Liver (tissue), 8 donors: ENCODE measurements at regions not wholly inside any gene's neighbourhood (a gene's known extent, or its start where the extent isn't known, plus 50 kb on each side); places are given as distances from the start of the nearest gene placed in this dataset.

Experiments
- DNase-seq: peaks from one replicate; pipeline ENCODE4 v3.0.0-alpha.2; 2017; ENCODE audit warnings: low spot score
- H3K27ac ChIP-seq, 2 donors: one replicate each; pipeline ENCODE4 v1.7.0; 2013; ENCODE audit warnings: inconsistent platforms in 2 of 2, low read length in 2 of 2, control low read depth in 1 of 2, low read depth in 1 of 2, mild to moderate bottlenecking in 1 of 2
- H3K27me3 ChIP-seq, 4 donors: one replicate each; pipeline versions ENCODE4 v1.6.1 to v1.7.0; 2013; ENCODE audit warnings: low read length in 3 of 4, inconsistent platforms in 1 of 4, mild to moderate bottlenecking in 1 of 4, moderate library complexity in 1 of 4; ENCODE audit not compliant: control insufficient read depth in 4 of 4, insufficient read depth in 4 of 4
- H3K36me3 ChIP-seq, 4 donors: one replicate each; pipeline versions ENCODE4 v1.6.1 to v1.7.0; 2013; ENCODE audit warnings: low read length in 3 of 4, mild to moderate bottlenecking in 3 of 4, low read depth in 1 of 4, moderate library complexity in 1 of 4; ENCODE audit not compliant: control insufficient read depth in 4 of 4, insufficient read depth in 3 of 4
- H3K4me1 ChIP-seq, 4 donors: one replicate each; pipeline versions ENCODE4 v1.6.1 to v1.7.0; 2013; ENCODE audit warnings: low read length in 3 of 4, mild to moderate bottlenecking in 3 of 4, moderate library complexity in 1 of 4; ENCODE audit not compliant: control insufficient read depth in 4 of 4, insufficient read depth in 4 of 4
- H3K4me3 ChIP-seq, 3 donors: one replicate each; pipeline versions ENCODE4 v1.6.1 to v1.7.0; 2013; ENCODE audit warnings: low read length in 3 of 3, control low read depth in 1 of 3, low read depth in 1 of 3, mild to moderate bottlenecking in 1 of 3
- H3K9ac ChIP-seq, 2 donors: one replicate each; pipeline ENCODE4 v1.7.0; 2013; ENCODE audit warnings: low read length in 2 of 2, mild to moderate bottlenecking in 2 of 2, moderate library complexity in 2 of 2, control low read depth in 1 of 2, low read depth in 1 of 2
- H3K9me3 ChIP-seq, 4 donors: one replicate each; pipeline versions ENCODE4 v1.6.1 to v1.7.0; 2013; ENCODE audit warnings: low read length in 3 of 4; ENCODE audit not compliant: control insufficient read depth in 4 of 4
- FOXA1 ChIP-seq: IDR thresholded peaks from 2 replicates; pipeline ENCODE4 v1.6.1; 2016; ENCODE audit warnings: antibody characterized with exemption
- FOXA2 ChIP-seq: IDR thresholded peaks from 2 replicates; pipeline ENCODE4 v1.6.1; 2016; ENCODE audit warnings: antibody characterized with exemption
- HNF4A ChIP-seq, 2 donors: conservative IDR thresholded peaks; 2 replicates each; pipeline ENCODE4 v1.6.1; 2016; ENCODE audit warnings: antibody characterized with exemption in 2 of 2, mild to moderate bottlenecking in 2 of 2
- HNF4G ChIP-seq: IDR thresholded peaks from 2 replicates; pipeline ENCODE4 v1.6.1; 2016; ENCODE audit warnings: antibody characterized with exemption
- JUND ChIP-seq, 2 donors: IDR thresholded peaks; 2 replicates each; pipeline ENCODE4 v1.6.1; 2016; ENCODE audit warnings: antibody characterized with exemption in 2 of 2
- NR2F2 ChIP-seq: IDR thresholded peaks from 2 replicates; pipeline ENCODE4 v1.6.1; 2016; ENCODE audit warnings: antibody characterized with exemption
- RAD21 ChIP-seq, 2 donors: IDR thresholded peaks; 2 replicates each; pipeline ENCODE4 v1.6.1; 2016; ENCODE audit warnings: antibody characterized with exemption in 2 of 2, mild to moderate bottlenecking in 2 of 2
- TAF1 ChIP-seq: conservative IDR thresholded peaks from 2 replicates; pipeline ENCODE4 v1.6.1; 2016; ENCODE audit warnings: antibody characterized with exemption, mild to moderate bottlenecking
- YY1 ChIP-seq: IDR thresholded peaks from 2 replicates; pipeline ENCODE4 v1.6.1; 2016; ENCODE audit warnings: antibody characterized with exemption, mild to moderate bottlenecking
- WGBS: extraction: QIAGEN DNeasy Blood & Tissue Kit; methylation state at CpG from one replicate; pipeline ENCODE4 v1.1.7; 2013; 5-methylcytosine and 5-hydroxymethylcytosine counted together
- TF ChIP-seq, protein P1 (sequence below): IDR thresholded peaks from 2 replicates; pipeline ENCODE4 v1.6.1; 2016; ENCODE audit warnings: antibody characterized with exemption
- TF ChIP-seq, protein P2 (sequence below): IDR thresholded peaks from 2 replicates; pipeline ENCODE4 v1.6.1; 2016; ENCODE audit warnings: antibody characterized with exemption, mild to moderate bottlenecking
- TF ChIP-seq, protein P3 (sequence below): IDR thresholded peaks from 2 replicates; pipeline ENCODE4 v1.6.1; 2016; ENCODE audit warnings: antibody characterized with exemption
- TF ChIP-seq, protein P4 (sequence below): fragments of 150-350 bp; IDR thresholded peaks from 2 replicates; pipeline ENCODE4 v1.5.1; 2017; ENCODE audit warnings: improper control_type of control experiment, low read depth, low read length; ENCODE audit not compliant: missing input control
- TF ChIP-seq, protein P5 (sequence below): IDR thresholded peaks from 2 replicates; pipeline ENCODE4 v1.6.1; 2016; ENCODE audit warnings: antibody characterized with exemption
- donor health status: healthy.
- donor health status: healthy.
- donor health status: healthy.
- donor health status: healthy.
- donor health status: healthy.

DNA sequence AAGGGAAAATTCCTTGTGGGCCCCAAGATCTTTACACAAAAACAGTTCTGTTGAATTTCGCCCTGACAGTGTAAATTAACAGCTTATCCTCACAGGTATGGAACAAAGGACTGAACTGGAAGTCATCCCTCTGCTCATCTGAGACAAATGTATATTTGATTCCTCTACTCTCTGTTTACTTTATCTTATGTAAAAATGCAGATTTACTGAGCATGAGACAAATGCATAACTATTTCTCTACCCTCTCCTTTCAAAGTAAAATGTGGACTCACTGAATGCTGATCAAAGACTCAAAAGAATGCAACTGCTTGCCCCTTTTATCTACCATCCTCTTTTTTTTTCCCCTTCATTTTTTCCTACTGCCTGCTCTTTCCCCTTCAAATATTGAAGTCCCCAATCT lies 98.6 kb upstream of the CRBN start:
- no peak overlapping the region for H3K9ac ChIP-seq
- TF ChIP-seq TAF1 (no peak), NR2F2 (no peak), YY1 (no peak), RAD21 (IDR thresholded peaks at IDR 0.05) (no peak), JUND (IDR thresholded peaks at IDR 0.05) (no peak), HNF4G (no peak), HNF4A (conservative IDR thresholded peaks at IDR 0.05) (no peak), FOXA1 (no peak), FOXA2 (no peak)
- TF ChIP-seq, protein P1, sequence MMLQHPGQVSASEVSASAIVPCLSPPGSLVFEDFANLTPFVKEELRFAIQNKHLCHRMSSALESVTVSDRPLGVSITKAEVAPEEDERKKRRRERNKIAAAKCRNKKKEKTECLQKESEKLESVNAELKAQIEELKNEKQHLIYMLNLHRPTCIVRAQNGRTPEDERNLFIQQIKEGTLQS: no peak
- TF ChIP-seq, protein P2, sequence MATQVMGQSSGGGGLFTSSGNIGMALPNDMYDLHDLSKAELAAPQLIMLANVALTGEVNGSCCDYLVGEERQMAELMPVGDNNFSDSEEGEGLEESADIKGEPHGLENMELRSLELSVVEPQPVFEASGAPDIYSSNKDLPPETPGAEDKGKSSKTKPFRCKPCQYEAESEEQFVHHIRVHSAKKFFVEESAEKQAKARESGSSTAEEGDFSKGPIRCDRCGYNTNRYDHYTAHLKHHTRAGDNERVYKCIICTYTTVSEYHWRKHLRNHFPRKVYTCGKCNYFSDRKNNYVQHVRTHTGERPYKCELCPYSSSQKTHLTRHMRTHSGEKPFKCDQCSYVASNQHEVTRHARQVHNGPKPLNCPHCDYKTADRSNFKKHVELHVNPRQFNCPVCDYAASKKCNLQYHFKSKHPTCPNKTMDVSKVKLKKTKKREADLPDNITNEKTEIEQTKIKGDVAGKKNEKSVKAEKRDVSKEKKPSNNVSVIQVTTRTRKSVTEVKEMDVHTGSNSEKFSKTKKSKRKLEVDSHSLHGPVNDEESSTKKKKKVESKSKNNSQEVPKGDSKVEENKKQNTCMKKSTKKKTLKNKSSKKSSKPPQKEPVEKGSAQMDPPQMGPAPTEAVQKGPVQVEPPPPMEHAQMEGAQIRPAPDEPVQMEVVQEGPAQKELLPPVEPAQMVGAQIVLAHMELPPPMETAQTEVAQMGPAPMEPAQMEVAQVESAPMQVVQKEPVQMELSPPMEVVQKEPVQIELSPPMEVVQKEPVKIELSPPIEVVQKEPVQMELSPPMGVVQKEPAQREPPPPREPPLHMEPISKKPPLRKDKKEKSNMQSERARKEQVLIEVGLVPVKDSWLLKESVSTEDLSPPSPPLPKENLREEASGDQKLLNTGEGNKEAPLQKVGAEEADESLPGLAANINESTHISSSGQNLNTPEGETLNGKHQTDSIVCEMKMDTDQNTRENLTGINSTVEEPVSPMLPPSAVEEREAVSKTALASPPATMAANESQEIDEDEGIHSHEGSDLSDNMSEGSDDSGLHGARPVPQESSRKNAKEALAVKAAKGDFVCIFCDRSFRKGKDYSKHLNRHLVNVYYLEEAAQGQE: no peak
- TF ChIP-seq, protein P3, sequence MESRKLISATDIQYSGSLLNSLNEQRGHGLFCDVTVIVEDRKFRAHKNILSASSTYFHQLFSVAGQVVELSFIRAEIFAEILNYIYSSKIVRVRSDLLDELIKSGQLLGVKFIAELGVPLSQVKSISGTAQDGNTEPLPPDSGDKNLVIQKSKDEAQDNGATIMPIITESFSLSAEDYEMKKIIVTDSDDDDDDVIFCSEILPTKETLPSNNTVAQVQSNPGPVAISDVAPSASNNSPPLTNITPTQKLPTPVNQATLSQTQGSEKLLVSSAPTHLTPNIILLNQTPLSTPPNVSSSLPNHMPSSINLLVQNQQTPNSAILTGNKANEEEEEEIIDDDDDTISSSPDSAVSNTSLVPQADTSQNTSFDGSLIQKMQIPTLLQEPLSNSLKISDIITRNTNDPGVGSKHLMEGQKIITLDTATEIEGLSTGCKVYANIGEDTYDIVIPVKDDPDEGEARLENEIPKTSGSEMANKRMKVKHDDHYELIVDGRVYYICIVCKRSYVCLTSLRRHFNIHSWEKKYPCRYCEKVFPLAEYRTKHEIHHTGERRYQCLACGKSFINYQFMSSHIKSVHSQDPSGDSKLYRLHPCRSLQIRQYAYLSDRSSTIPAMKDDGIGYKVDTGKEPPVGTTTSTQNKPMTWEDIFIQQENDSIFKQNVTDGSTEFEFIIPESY: no peak
- TF ChIP-seq, protein P4, sequence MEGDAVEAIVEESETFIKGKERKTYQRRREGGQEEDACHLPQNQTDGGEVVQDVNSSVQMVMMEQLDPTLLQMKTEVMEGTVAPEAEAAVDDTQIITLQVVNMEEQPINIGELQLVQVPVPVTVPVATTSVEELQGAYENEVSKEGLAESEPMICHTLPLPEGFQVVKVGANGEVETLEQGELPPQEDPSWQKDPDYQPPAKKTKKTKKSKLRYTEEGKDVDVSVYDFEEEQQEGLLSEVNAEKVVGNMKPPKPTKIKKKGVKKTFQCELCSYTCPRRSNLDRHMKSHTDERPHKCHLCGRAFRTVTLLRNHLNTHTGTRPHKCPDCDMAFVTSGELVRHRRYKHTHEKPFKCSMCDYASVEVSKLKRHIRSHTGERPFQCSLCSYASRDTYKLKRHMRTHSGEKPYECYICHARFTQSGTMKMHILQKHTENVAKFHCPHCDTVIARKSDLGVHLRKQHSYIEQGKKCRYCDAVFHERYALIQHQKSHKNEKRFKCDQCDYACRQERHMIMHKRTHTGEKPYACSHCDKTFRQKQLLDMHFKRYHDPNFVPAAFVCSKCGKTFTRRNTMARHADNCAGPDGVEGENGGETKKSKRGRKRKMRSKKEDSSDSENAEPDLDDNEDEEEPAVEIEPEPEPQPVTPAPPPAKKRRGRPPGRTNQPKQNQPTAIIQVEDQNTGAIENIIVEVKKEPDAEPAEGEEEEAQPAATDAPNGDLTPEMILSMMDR: no peak
- TF ChIP-seq, protein P5, sequence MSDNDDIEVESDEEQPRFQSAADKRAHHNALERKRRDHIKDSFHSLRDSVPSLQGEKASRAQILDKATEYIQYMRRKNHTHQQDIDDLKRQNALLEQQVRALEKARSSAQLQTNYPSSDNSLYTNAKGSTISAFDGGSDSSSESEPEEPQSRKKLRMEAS: no peak
- WGBS: 29% methylated on average over 1 of the region's 1 CpG

DNA sequence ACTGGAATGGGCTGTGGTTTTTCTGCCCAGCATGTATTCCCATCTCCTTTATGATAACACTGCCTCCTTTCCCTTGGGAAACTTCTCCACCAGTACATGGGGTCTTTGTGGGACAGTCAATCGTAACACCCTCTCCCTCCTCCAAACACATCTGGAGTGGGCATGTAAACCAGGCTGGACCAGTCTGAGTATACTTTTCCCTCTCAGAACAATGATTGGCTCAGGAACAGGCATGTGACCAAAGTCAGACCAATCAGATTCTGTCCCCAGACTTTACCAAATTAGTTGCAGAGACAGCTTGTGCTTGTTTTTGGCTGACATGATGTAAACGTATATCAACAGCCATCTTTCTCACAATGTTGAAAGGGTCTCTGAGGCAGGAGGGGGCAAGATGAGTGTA lies 97.1 kb upstream of the CRBN start:
- H3K36me3 ChIP-seq: no peaks in the 10 kb centered on the region
- 81% methylated on average over 2 of the region's 2 CpGs for WGBS

More for the DNA sequence above, 98.6 kb upstream of the CRBN start:
- DNase-seq: no peak
- Histone ChIP-seq H3K27me3 (no peaks in the 10 kb centered on the region), H3K36me3 (no peaks in the 10 kb centered on the region), H3K4me1 (no peaks in the 10 kb centered on the region), H3K27ac (no peak overlapping the region), H3K9me3 (no peaks in the 10 kb centered on the region), H3K4me3 (no peak overlapping the region)

More for the DNA sequence above, 97.1 kb upstream of the CRBN start:
- Histone ChIP-seq H3K27ac (no peak overlapping the region), H3K4me3 (no peak overlapping the region), H3K27me3 (peaks cover 0 to 3% (median 0%) of the 10 kb centered on the region in 4 donors), H3K4me1 (no peaks in the 10 kb centered on the region), H3K9me3 (peaks cover 0 to 3% (median 0%) of the 10 kb centered on the region in 4 donors), H3K9ac (no peak overlapping the region)
- DNase-seq: no peak
- TF ChIP-seq JUND (IDR thresholded peaks at IDR 0.05) (no peak), YY1 (no peak), HNF4A (conservative IDR thresholded peaks at IDR 0.05) (no peak)
- TF ChIP-seq, protein P3: no peak
